ENCODE measurements at regions not wholly inside any gene's neighbourhood (a gene's known extent, or its start where the extent isn't known, plus 50 kb on each side); places are given as distances from the start of the nearest gene placed in this dataset.
A peak's percentile ranks its signal among the peaks of the same experiment; 100 is the strongest.

GRCh38 chr12:19644571-19644970 is 205.3 kb downstream of the AEBP2 start:
- H3K9me3 Mint-ChIP-seq = peaks cover 0 to 5% (median 2%) of the 10 kb centered on the region in 7 donors
- H3K4me1 ChIP-seq (ENCODE audit: control insufficient read depth, insufficient read depth, low read length, poor library complexity, severe bottlenecking) = no peaks in the 10 kb centered on the region
- H3K36me3 Mint-ChIP-seq = no peaks in the 10 kb centered on the region
- ATAC-seq (ENCODE audit: low read depth in 2 of 2) (no peak), DNase-seq (no peak)
- H3K27me3 Mint-ChIP-seq = no peaks in the 10 kb centered on the region
- no peaks in the 10 kb centered on the region for H3K36me3 ChIP-seq (ENCODE audit: control insufficient read depth, insufficient read depth, low read length)
- H3K27me3 ChIP-seq (ENCODE audit: control insufficient read depth, insufficient read depth, low read length) = no peaks in the 10 kb centered on the region
- peaks cover 0 to 2% (median 0%) of the 10 kb centered on the region in 4 donors for H3K4me1 Mint-ChIP-seq
- no peaks in the 10 kb centered on the region for H3K9me3 ChIP-seq (ENCODE audit: control insufficient read depth in 2 of 2, low read length in 2 of 2)
- H3K4me3 ChIP-seq (ENCODE audit: low read depth, low read length) = no peak overlapping the region
- no peak overlapping the region for H3K27ac ChIP-seq (ENCODE audit: insufficient read depth, low read length, poor library complexity, severe bottlenecking)
- H3K4me3 Mint-ChIP-seq = peak overlapping the region in 1 of 4 donors; percentile 17
- H3K27ac Mint-ChIP-seq = no peak overlapping the region

GRCh38 chr12:19645823-19646222 is 206.5 kb downstream of the AEBP2 start:
- no peaks in the 10 kb centered on the region for H3K36me3 Mint-ChIP-seq

DNA sequence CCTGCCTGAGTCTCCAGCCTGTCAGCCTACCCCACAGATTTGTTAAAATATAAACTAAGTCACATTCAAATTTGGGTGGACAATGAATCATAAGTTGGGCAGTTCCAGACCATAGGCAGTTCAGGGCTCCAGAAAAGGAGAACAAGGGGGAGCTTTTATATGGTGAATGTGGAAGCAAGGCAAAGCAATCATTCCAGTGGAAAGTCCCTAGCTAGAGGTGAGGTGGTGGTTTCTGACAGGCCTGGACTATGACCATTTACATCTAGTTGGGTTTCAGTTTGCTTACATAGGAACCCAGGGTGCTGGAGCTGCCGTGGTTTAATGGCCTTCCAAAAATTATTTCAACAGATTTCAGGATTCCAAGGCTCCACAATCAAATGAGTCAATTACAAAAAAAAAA is 207.3 kb downstream of the AEBP2 start:
- no peaks in the 10 kb centered on the region for H3K27me3 Mint-ChIP-seq
- no peak overlapping the region for H3K4me3 Mint-ChIP-seq
- Histone ChIP-seq H3K36me3 (ENCODE audit: control insufficient read depth, insufficient read depth, low read length) (no peaks in the 10 kb centered on the region), H3K9me3 (ENCODE audit: control insufficient read depth in 2 of 2, low read length in 2 of 2) (no peaks in the 10 kb centered on the region), H3K4me1 (ENCODE audit: control insufficient read depth, insufficient read depth, low read length, poor library complexity, severe bottlenecking) (no peaks in the 10 kb centered on the region), H3K4me3 (ENCODE audit: low read depth, low read length) (no peak overlapping the region), H3K27ac (ENCODE audit: insufficient read depth, low read length, poor library complexity, severe bottlenecking) (no peak overlapping the region), H3K27me3 (ENCODE audit: control insufficient read depth, insufficient read depth, low read length) (no peaks in the 10 kb centered on the region)
- H3K4me1 Mint-ChIP-seq = peaks cover 0 to 2% (median 0%) of the 10 kb centered on the region in 4 donors
- H3K9me3 Mint-ChIP-seq = peaks cover 0 to 5% (median 2%) of the 10 kb centered on the region in 7 donors
- peak overlapping the region in 1 of 3 donors; percentile 38 for H3K27ac Mint-ChIP-seq
- no peaks in the 10 kb centered on the region for H3K36me3 Mint-ChIP-seq
- DNase-seq (no peak), ATAC-seq (ENCODE audit: low read depth in 2 of 2) (no peak)

More at GRCh38 chr12:19645823-19646222, 206.5 kb downstream of the AEBP2 start:
- H3K4me1 ChIP-seq (ENCODE audit: control insufficient read depth, insufficient read depth, low read length, poor library complexity, severe bottlenecking) = no peaks in the 10 kb centered on the region
- no peak for ATAC-seq (ENCODE audit: low read depth in 2 of 2)
- no peaks in the 10 kb centered on the region for H3K36me3 ChIP-seq (ENCODE audit: control insufficient read depth, insufficient read depth, low read length)
- no peaks in the 10 kb centered on the region for H3K27me3 ChIP-seq (ENCODE audit: control insufficient read depth, insufficient read depth, low read length)
- peaks cover 0 to 2% (median 0%) of the 10 kb centered on the region in 4 donors for H3K4me1 Mint-ChIP-seq
- H3K27ac ChIP-seq (ENCODE audit: insufficient read depth, low read length, poor library complexity, severe bottlenecking) = no peak overlapping the region
- no peak overlapping the region for H3K4me3 ChIP-seq (ENCODE audit: low read depth, low read length)
- H3K9me3 ChIP-seq (ENCODE audit: control insufficient read depth in 2 of 2, low read length in 2 of 2) = no peaks in the 10 kb centered on the region
- no peak for DNase-seq
- H3K9me3 Mint-ChIP-seq = peaks cover 0 to 5% (median 2%) of the 10 kb centered on the region in 7 donors
- H3K27ac Mint-ChIP-seq = no peak overlapping the region
- H3K4me3 Mint-ChIP-seq = no peak overlapping the region
- H3K27me3 Mint-ChIP-seq = no peaks in the 10 kb centered on the region

DNA sequence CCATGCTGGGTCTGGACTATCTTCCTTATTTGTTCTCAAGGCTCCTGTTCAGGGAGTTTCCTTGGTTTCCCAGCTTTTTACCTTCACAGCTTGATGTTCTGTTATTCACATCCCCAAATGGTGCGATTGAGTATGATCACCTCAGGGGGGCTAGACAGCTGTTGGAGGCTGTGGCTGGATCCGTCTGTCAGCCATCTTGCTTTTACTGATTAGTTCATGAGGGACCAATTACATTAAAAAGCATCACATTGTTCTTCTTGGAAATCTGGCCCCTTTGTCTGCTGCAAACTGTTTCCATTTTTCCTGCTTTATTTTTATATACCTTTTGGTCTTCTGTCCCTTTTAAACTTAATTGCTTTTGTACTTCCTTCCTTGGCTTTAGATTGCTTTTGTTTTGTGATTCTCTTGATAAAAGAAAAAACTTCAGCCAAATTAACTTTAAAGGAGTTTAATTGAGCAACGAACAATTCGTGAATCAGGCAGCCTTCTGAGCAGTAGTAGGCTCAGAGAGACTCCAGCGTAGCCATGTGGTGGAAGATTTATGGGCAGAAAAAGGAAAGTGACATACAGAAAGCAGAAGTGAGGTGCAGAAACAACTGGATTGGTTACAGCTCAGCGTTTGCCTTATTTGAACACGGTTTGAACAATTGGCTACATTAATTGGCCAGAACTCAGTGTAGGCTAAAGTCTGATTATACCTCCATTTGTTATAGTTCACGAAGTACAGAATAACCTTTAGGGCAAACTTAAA is 208.7 kb downstream of the AEBP2 start:
- no peak overlapping the region for H3K27ac Mint-ChIP-seq
- no peaks in the 10 kb centered on the region for H3K36me3 Mint-ChIP-seq
- no peak for ATAC-seq (ENCODE audit: low read depth in 2 of 2)

DNA sequence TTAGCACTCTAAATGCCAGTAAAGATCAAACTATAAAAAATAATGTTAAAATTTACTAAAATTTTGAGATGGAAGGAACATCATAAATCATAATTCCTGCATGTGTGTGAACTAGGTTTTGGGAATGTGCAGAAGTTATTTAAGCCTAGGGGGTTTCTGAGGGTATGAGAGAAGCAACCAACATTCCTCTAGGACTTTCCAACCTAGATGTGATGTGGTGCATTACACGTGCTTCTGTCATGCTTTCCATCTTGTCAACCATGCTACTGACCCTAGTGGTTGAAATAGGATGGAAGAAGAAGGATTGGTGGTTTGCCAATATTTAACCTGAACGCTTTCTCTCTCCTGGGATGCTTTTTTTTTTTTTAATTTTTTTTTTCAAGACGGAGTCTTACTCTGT is 209.3 kb downstream of the AEBP2 start:
- Histone ChIP-seq H3K4me1 (ENCODE audit: control insufficient read depth, insufficient read depth, low read length, poor library complexity, severe bottlenecking) (no peaks in the 10 kb centered on the region), H3K4me3 (ENCODE audit: low read depth, low read length) (no peak overlapping the region), H3K27me3 (ENCODE audit: control insufficient read depth, insufficient read depth, low read length) (no peaks in the 10 kb centered on the region), H3K36me3 (ENCODE audit: control insufficient read depth, insufficient read depth, low read length) (no peaks in the 10 kb centered on the region), H3K9me3 (ENCODE audit: control insufficient read depth in 2 of 2, low read length in 2 of 2) (no peaks in the 10 kb centered on the region), H3K27ac (ENCODE audit: insufficient read depth, low read length, poor library complexity, severe bottlenecking) (no peak overlapping the region)
- H3K4me3 Mint-ChIP-seq = no peak overlapping the region
- peaks cover 0 to 5% (median 2%) of the 10 kb centered on the region in 7 donors for H3K9me3 Mint-ChIP-seq
- ATAC-seq (ENCODE audit: low read depth in 2 of 2) (no peak), DNase-seq (no peak)
- no peak overlapping the region for H3K27ac Mint-ChIP-seq
- no peaks in the 10 kb centered on the region for H3K27me3 Mint-ChIP-seq
- H3K4me1 Mint-ChIP-seq = peaks cover 0 to 2% (median 0%) of the 10 kb centered on the region in 4 donors
- no peaks in the 10 kb centered on the region for H3K36me3 Mint-ChIP-seq

More for the DNA sequence above, 208.7 kb downstream of the AEBP2 start:
- peaks cover 0 to 5% (median 2%) of the 10 kb centered on the region in 7 donors for H3K9me3 Mint-ChIP-seq
- H3K4me1 ChIP-seq (ENCODE audit: control insufficient read depth, insufficient read depth, low read length, poor library complexity, severe bottlenecking) = no peaks in the 10 kb centered on the region
- no peaks in the 10 kb centered on the region for H3K27me3 Mint-ChIP-seq
- no peak overlapping the region for H3K4me3 ChIP-seq (ENCODE audit: low read depth, low read length)
- no peaks in the 10 kb centered on the region for H3K9me3 ChIP-seq (ENCODE audit: control insufficient read depth in 2 of 2, low read length in 2 of 2)
- H3K36me3 ChIP-seq (ENCODE audit: control insufficient read depth, insufficient read depth, low read length) = no peaks in the 10 kb centered on the region
- H3K27me3 ChIP-seq (ENCODE audit: control insufficient read depth, insufficient read depth, low read length) = no peaks in the 10 kb centered on the region
- peaks cover 0 to 2% (median 0%) of the 10 kb centered on the region in 4 donors for H3K4me1 Mint-ChIP-seq
- H3K27ac ChIP-seq (ENCODE audit: insufficient read depth, low read length, poor library complexity, severe bottlenecking) = no peak overlapping the region
- H3K4me3 Mint-ChIP-seq = no peak overlapping the region
- DNase-seq = no peak

- peaks cover 0 to 2% (median 0%) of the 10 kb centered on the region in 7 donors for H3K9me3 Mint-ChIP-seq
- ATAC-seq (ENCODE audit: low read depth in 2 of 2) (no peak), DNase-seq (no peak)
- Histone ChIP-seq H3K27ac (ENCODE audit: insufficient read depth, low read length, poor library complexity, severe bottlenecking) (no peak overlapping the region), H3K4me1 (ENCODE audit: control insufficient read depth, insufficient read depth, low read length, poor library complexity, severe bottlenecking) (no peaks in the 10 kb centered on the region), H3K4me3 (ENCODE audit: low read depth, low read length) (no peak overlapping the region), H3K9me3 (ENCODE audit: control insufficient read depth in 2 of 2, low read length in 2 of 2) (no peaks in the 10 kb centered on the region), H3K36me3 (ENCODE audit: control insufficient read depth, insufficient read depth, low read length) (no peaks in the 10 kb centered on the region), H3K27me3 (ENCODE audit: control insufficient read depth, insufficient read depth, low read length) (no peaks in the 10 kb centered on the region)
- no peaks in the 10 kb centered on the region for H3K27me3 Mint-ChIP-seq
- H3K4me1 Mint-ChIP-seq = peaks cover 0 to 2% (median 0%) of the 10 kb centered on the region in 4 donors
- no peak overlapping the region for H3K4me3 Mint-ChIP-seq
- no peak overlapping the region for H3K27ac Mint-ChIP-seq
- no peaks in the 10 kb centered on the region for H3K36me3 Mint-ChIP-seq
Measured at GRCh38 chr12:19652386-19652785, 213.1 kb downstream of the AEBP2 start.

GRCh38 chr12:19654650-19655376 is 215.5 kb downstream of the AEBP2 start:
- no peaks in the 10 kb centered on the region for H3K27me3 Mint-ChIP-seq
- DNase-seq = no peak
- H3K27ac Mint-ChIP-seq = no peak overlapping the region

More at GRCh38 chr12:19654650-19655376, 215.5 kb downstream of the AEBP2 start:
- Histone ChIP-seq H3K36me3 (ENCODE audit: control insufficient read depth, insufficient read depth, low read length) (no peaks in the 10 kb centered on the region), H3K4me1 (ENCODE audit: control insufficient read depth, insufficient read depth, low read length, poor library complexity, severe bottlenecking) (no peaks in the 10 kb centered on the region), H3K27me3 (ENCODE audit: control insufficient read depth, insufficient read depth, low read length) (no peaks in the 10 kb centered on the region), H3K27ac (ENCODE audit: insufficient read depth, low read length, poor library complexity, severe bottlenecking) (no peak overlapping the region), H3K4me3 (ENCODE audit: low read depth, low read length) (no peak overlapping the region), H3K9me3 (ENCODE audit: control insufficient read depth in 2 of 2, low read length in 2 of 2) (no peaks in the 10 kb centered on the region)
- Mint-ChIP-seq H3K9me3 (peaks cover 0 to 2% (median 0%) of the 10 kb centered on the region in 7 donors), H3K4me3 (no peak overlapping the region), H3K36me3 (no peaks in the 10 kb centered on the region), H3K4me1 (no peaks in the 10 kb centered on the region)
- no peak for ATAC-seq (ENCODE audit: low read depth in 2 of 2)

Measured in CD4-positive, CD25-positive, alpha-beta regulatory T cell (primary cell).